Endodermal cell (in vitro differentiated cells): ENCODE measurements at regions not wholly inside any gene's neighbourhood (a gene's known extent, or its start where the extent isn't known, plus 50 kb on each side); places are given as distances from the start of the nearest gene placed in this dataset.

Experiments
- DNase-seq: peaks from one replicate; pipeline ENCODE4 v3.0.0-alpha.2; 2017
- H3K27ac ChIP-seq: 2 replicates; pipeline ENCODE4 v1.5.1; 2013; ENCODE audit warnings: mild to moderate bottlenecking, low read depth, low read length, moderate library complexity
- H3K27me3 ChIP-seq: 2 replicates; pipeline ENCODE4 v1.6.1; 2013; ENCODE audit warnings: mild to moderate bottlenecking, low read length, moderate library complexity; ENCODE audit not compliant: insufficient read depth, control insufficient read depth, poor library complexity, severe bottlenecking
- H3K36me3 ChIP-seq: 2 replicates; pipeline ENCODE4 v1.7.0; 2013; ENCODE audit warnings: mild to moderate bottlenecking, low read length, moderate library complexity; ENCODE audit not compliant: control insufficient read depth, insufficient read depth
- H3K4me1 ChIP-seq: one replicate; pipeline ENCODE4 v1.7.0; 2013; ENCODE audit warnings: low read length; ENCODE audit not compliant: control insufficient read depth, insufficient read depth
- H3K4me3 ChIP-seq: 2 replicates; pipeline ENCODE4 v1.5.1; 2013; ENCODE audit warnings: mild to moderate bottlenecking, low read length, moderate library complexity
- H3K9ac ChIP-seq: 2 replicates; pipeline ENCODE4 v1.6.1; 2013; ENCODE audit warnings: mild to moderate bottlenecking, low read length, moderate library complexity; ENCODE audit not compliant: poor library complexity, severe bottlenecking; ENCODE audit errors: extremely low read depth
- H3K9me3 ChIP-seq: 2 replicates; pipeline ENCODE4 v1.6.1; 2013; ENCODE audit warnings: mild to moderate bottlenecking, low read length, moderate library complexity; ENCODE audit not compliant: control insufficient read depth
- H3K27ac Mint-ChIP-seq: 2 replicates; pipeline ENCODE4 v1.8.0; 2020; ENCODE audit warnings: mixed read lengths
- H3K27me3 Mint-ChIP-seq: 2 replicates; pipeline ENCODE4 v1.8.0; 2021; ENCODE audit warnings: mild to moderate bottlenecking, mixed read lengths; ENCODE audit not compliant: insufficient read depth
- H3K36me3 Mint-ChIP-seq: 2 replicates; pipeline ENCODE4 v1.8.0; 2020; ENCODE audit warnings: low read depth, mixed read lengths
- H3K4me1 Mint-ChIP-seq: 2 replicates; pipeline ENCODE4 v1.8.0; 2020; ENCODE audit warnings: mixed read lengths
- H3K4me3 Mint-ChIP-seq: 2 replicates; pipeline ENCODE4 v1.8.0; 2020; ENCODE audit warnings: mild to moderate bottlenecking, moderate library complexity, mixed read lengths
- H3K9me3 Mint-ChIP-seq: 2 replicates; pipeline ENCODE4 v1.8.0; 2020; ENCODE audit warnings: mild to moderate bottlenecking, mixed read lengths
- WGBS, 2 experiments: methylation state at CpG; one replicate each; pipeline versions ENCODE4 v1.1.5 to v1.1.7; 2013; ENCODE audit warnings: missing lambda C conversion rate in 2 of 2, mixed read lengths in 1 of 2; ENCODE audit not compliant: insufficient coverage in 1 of 2, insufficient read length in 1 of 2; 5-methylcytosine and 5-hydroxymethylcytosine counted together
- TF ChIP-seq, protein P1 (sequence below): fragments of 200-600 bp; sonication (generic); conservative IDR thresholded peaks from 2 replicates; pipeline ENCODE4 v1.5.0; 2021; ENCODE audit warnings: antibody characterized with exemption, mild to moderate bottlenecking

DNA sequence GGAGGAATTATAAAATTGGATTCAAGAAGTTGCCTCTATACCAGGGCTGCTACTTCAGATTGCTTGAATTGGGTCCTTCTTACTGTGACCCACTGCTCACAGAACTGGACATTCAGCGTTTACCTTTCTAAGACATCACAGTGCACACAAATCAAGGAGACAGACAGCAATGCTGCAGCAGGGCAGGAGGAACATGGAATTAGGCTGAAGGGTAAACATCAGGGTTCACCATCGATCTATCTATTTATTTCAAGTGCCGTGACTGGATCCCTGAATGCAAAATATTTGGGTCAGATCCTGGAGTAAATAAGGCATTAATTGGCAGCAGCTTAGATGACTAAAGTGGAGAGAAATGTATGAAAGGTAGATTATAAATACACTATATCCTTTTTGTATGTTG lies 76.9 kb upstream of the HMGA2 start:
- no peak overlapping the region for H3K4me3 Mint-ChIP-seq

DNA sequence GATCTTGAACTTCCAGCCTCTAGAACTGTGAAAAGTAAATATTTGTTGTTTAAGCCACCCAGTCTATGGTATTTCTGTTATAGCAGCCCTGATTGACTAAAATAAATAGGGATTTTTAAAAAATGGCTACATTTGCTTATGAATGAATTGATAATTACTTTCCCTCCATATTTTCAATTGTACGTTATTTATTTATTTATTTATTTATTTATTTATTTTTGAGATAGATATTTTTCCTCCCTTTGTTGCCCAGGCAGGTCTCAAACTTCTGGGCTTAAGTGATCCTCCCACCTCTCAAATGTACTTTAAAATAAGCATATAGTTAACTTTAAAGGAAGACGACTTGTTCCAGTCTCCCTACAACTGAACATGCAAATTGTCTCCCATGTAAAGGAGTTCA lies 76.0 kb upstream of the HMGA2 start:
- Histone ChIP-seq H3K9me3 (peaks cover 20% of the 10 kb centered on the region), H3K4me1 (peaks cover 8% of the 10 kb centered on the region), H3K27me3 (no peaks in the 10 kb centered on the region), H3K36me3 (no peaks in the 10 kb centered on the region), H3K9ac (no peak overlapping the region), H3K27ac (no peak overlapping the region), H3K4me3 (peak overlapping the region; percentile 69)
- Mint-ChIP-seq H3K27me3 (peaks cover 4% of the 10 kb centered on the region), H3K9me3 (peaks cover 9% of the 10 kb centered on the region), H3K4me3 (no peak overlapping the region), H3K4me1 (peaks cover 16% of the 10 kb centered on the region), H3K27ac (no peak overlapping the region), H3K36me3 (no peaks in the 10 kb centered on the region)
- TF ChIP-seq, protein P1, sequence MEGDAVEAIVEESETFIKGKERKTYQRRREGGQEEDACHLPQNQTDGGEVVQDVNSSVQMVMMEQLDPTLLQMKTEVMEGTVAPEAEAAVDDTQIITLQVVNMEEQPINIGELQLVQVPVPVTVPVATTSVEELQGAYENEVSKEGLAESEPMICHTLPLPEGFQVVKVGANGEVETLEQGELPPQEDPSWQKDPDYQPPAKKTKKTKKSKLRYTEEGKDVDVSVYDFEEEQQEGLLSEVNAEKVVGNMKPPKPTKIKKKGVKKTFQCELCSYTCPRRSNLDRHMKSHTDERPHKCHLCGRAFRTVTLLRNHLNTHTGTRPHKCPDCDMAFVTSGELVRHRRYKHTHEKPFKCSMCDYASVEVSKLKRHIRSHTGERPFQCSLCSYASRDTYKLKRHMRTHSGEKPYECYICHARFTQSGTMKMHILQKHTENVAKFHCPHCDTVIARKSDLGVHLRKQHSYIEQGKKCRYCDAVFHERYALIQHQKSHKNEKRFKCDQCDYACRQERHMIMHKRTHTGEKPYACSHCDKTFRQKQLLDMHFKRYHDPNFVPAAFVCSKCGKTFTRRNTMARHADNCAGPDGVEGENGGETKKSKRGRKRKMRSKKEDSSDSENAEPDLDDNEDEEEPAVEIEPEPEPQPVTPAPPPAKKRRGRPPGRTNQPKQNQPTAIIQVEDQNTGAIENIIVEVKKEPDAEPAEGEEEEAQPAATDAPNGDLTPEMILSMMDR: no peak
- DNase-seq: no peak
- 93% methylated on average over 1 of the region's 2 CpGs; no CpG with 5 or more reads in 1 of the 2 experiments for WGBS, 2 experiments

More for the DNA sequence above, 76.9 kb upstream of the HMGA2 start:
- no peak overlapping the region for H3K27ac ChIP-seq
- 93 to 95% methylated on average over 3 of the region's 3 CpGs for WGBS, 2 experiments
- DNase-seq: no peak
- no peak overlapping the region for H3K27ac Mint-ChIP-seq
- H3K9ac ChIP-seq: no peak overlapping the region
- TF ChIP-seq, protein P1: no peak
- peaks cover 12% of the 10 kb centered on the region for H3K27me3 Mint-ChIP-seq
- no peaks in the 10 kb centered on the region for H3K36me3 ChIP-seq
- no peaks in the 10 kb centered on the region for H3K27me3 ChIP-seq
- H3K9me3 ChIP-seq: peaks cover 20% of the 10 kb centered on the region
- H3K4me1 Mint-ChIP-seq: peaks cover 23% of the 10 kb centered on the region
- no peaks in the 10 kb centered on the region for H3K36me3 Mint-ChIP-seq
- H3K4me3 ChIP-seq: no peak overlapping the region
- H3K4me1 ChIP-seq: peaks cover 5% of the 10 kb centered on the region
- peaks cover 9% of the 10 kb centered on the region for H3K9me3 Mint-ChIP-seq

DNA sequence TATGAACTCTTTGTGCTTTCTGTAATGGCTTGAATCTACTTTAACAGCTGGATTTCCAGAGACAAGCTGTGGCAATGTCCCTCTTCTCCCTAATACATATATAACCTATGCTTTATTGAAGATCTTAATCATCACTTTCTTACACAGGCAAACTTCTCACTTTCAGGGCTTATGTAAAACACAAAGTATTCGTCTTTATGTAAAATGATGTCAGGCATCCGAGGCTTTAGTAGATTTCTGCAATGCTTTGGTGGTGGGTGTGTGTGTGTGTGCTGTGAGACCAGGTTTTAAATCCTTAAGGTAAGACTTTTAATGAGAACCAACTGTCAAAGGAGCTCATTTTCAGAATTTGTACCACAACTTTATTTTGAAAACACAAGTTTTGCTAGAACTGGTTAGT lies 70.0 kb upstream of the HMGA2 start:
- no peak overlapping the region for H3K4me3 ChIP-seq
- peaks cover 33% of the 10 kb centered on the region for H3K4me1 ChIP-seq
- H3K27ac ChIP-seq: no peak overlapping the region
- Mint-ChIP-seq H3K9me3 (no peaks in the 10 kb centered on the region), H3K4me1 (peaks cover 43% of the 10 kb centered on the region), H3K27ac (peak overlapping the region; percentile 92), H3K36me3 (no peaks in the 10 kb centered on the region), H3K27me3 (peaks cover 2% of the 10 kb centered on the region), H3K4me3 (no peak overlapping the region)
- H3K27me3 ChIP-seq: no peaks in the 10 kb centered on the region
- no peaks in the 10 kb centered on the region for H3K9me3 ChIP-seq
- no peak for DNase-seq
- TF ChIP-seq, protein P1: no peak
- H3K36me3 ChIP-seq: no peaks in the 10 kb centered on the region
- 48% methylated on average over 2 of the region's 2 CpGs; no CpG with 5 or more reads in 1 of the 2 experiments for WGBS, 2 experiments
- H3K9ac ChIP-seq: peak overlapping the region; percentile 35
